Right cardiac atrium (tissue), 5 donors: ENCODE measurements at regions not wholly inside any gene's neighbourhood (a gene's known extent, or its start where the extent isn't known, plus 50 kb on each side); places are given as distances from the start of the nearest gene placed in this dataset.

Experiments
- ATAC-seq, 2 donors: fragments of 200-7000 bp; cut with Tn5 transposase; one replicate each; pipeline versions ENCODE4 v1.8.0 to v1.9.1; 2020; ENCODE audit warnings: moderate library complexity in 2 of 2, mild to moderate bottlenecking in 1 of 2
- DNase-seq, 3 donors: peaks; one replicate each; pipeline ENCODE4 v3.0.0-alpha.2; 2020
- H3K27ac ChIP-seq: one replicate; pipeline ENCODE4 v1.5.1; 2013; ENCODE audit warnings: mild to moderate bottlenecking, low read length, control low read depth, moderate library complexity
- H3K27me3 ChIP-seq: one replicate; pipeline ENCODE4 v1.6.1; 2013; ENCODE audit not compliant: control insufficient read depth, insufficient read depth
- H3K4me1 ChIP-seq: one replicate; pipeline ENCODE4 v1.6.1; 2013; ENCODE audit warnings: low read length; ENCODE audit not compliant: control insufficient read depth, insufficient read depth
- H3K4me3 ChIP-seq: one replicate; pipeline ENCODE4 v1.5.1; 2013; ENCODE audit warnings: low read length, control low read depth
- H3K9me3 ChIP-seq: one replicate; pipeline ENCODE4 v1.6.1; 2013; ENCODE audit warnings: low read length; ENCODE audit not compliant: control insufficient read depth
- WGBS: extraction: QIAGEN DNeasy Blood & Tissue Kit; methylation state at CpG from one replicate; pipeline ENCODE4 v1.1.7; 2013; 5-methylcytosine and 5-hydroxymethylcytosine counted together
- intact Hi-C, 4 donors: fragments of 100-400 bp; cut with DNase I; formaldehyde crosslinking; loops; one replicate each; pipeline versions ENCODE4 v1.11.0 to v1.14.0; 2022 to 2023
- donor health status: healthy with polysubstance abuse.
- donor health status: DM: no; HTN: yes; CAD: no.
- donor health status: DM: no; HTN: no; CAD: no.
- donor health status: DM: no; HTN: yes; CAD: no; lungs with severe emphysema.
- donor health status: DM: yes; HTN: yes; CAD: no.

- intact Hi-C loops: no loop called here
- ATAC-seq (no peak), DNase-seq (no peak)
- Histone ChIP-seq H3K27me3 (no peaks in the 10 kb centered on the region), H3K27ac (no peak overlapping the region), H3K4me1 (peaks cover 1% of the 10 kb centered on the region), H3K9me3 (no peaks in the 10 kb centered on the region), H3K4me3 (no peak overlapping the region)
- WGBS: 80% methylated on average over 3 of the region's 3 CpGs
Observed at GRCh38 chr11:86129740-86130540, 61.1 kb upstream of the PICALM start.

DNA sequence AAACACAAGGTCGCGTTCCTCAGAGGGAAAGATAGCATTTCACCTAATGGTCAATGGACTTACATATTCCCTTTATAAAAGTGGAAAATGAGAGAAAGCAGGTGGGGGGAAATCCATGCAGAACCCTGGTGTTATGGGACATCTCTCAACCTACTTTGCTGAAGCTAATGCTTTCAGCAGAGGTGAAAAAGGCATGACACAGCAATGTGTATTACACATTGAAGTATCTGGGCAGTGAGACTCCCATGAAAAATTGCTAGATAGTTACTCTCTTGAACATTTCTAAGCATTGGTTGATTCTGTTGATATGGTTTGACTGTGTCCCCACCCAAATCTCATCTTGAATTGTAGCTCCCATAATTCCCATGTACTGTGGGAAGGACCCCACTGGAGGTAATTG is 60.0 kb upstream of the PICALM start:
- DNase-seq: no peak
- H3K9me3 ChIP-seq: no peaks in the 10 kb centered on the region
- no peaks in the 10 kb centered on the region for H3K27me3 ChIP-seq
- peaks cover 1% of the 10 kb centered on the region for H3K4me1 ChIP-seq
- 73% methylated on average over 2 of the region's 2 CpGs for WGBS
- ATAC-seq: no peak
- H3K4me3 ChIP-seq: no peak overlapping the region
- H3K27ac ChIP-seq: no peak overlapping the region
- intact Hi-C loops: no loop called here

- Histone ChIP-seq H3K4me1 (peaks cover 1% of the 10 kb centered on the region), H3K27me3 (no peaks in the 10 kb centered on the region), H3K9me3 (no peaks in the 10 kb centered on the region), H3K27ac (no peak overlapping the region), H3K4me3 (no peak overlapping the region)
- no peak for DNase-seq
- ATAC-seq: no peak
- intact Hi-C loops: no loop called here
Observed at GRCh38 chr11:86126862-86127261, 58.0 kb upstream of the PICALM start.

- Histone ChIP-seq H3K27me3 (no peaks in the 10 kb centered on the region), H3K4me1 (peaks cover 1% of the 10 kb centered on the region), H3K9me3 (no peaks in the 10 kb centered on the region), H3K27ac (no peak overlapping the region), H3K4me3 (no peak overlapping the region)
- DNase-seq (no peak), ATAC-seq (no peak)
- intact Hi-C loops: no loop called here
- WGBS: 93% methylated on average over 3 of the region's 3 CpGs
Observed at GRCh38 chr11:86124251-86125233, 55.7 kb upstream of the PICALM start.

- Histone ChIP-seq H3K4me1 (peaks cover 1% of the 10 kb centered on the region), H3K27me3 (no peaks in the 10 kb centered on the region), H3K4me3 (no peak overlapping the region), H3K27ac (no peak overlapping the region), H3K9me3 (no peaks in the 10 kb centered on the region)
- no peak for DNase-seq
- WGBS: 100% methylated on average over 1 of the region's 1 CpG
- intact Hi-C loops: no loop called here
- ATAC-seq: no peak
Observed at GRCh38 chr11:86122773-86123172, 53.9 kb upstream of the PICALM start.

- no peaks in the 10 kb centered on the region for H3K27me3 ChIP-seq
- intact Hi-C loops: no loop called here
Observed at GRCh38 chr11:86120807-86121206, 51.9 kb upstream of the PICALM start.

GRCh38 chr11:86119906-86120305 is 51.0 kb upstream of the PICALM start:
- Histone ChIP-seq H3K27ac (no peak overlapping the region), H3K27me3 (no peaks in the 10 kb centered on the region), H3K4me1 (no peaks in the 10 kb centered on the region), H3K9me3 (no peaks in the 10 kb centered on the region), H3K4me3 (no peak overlapping the region)
- ATAC-seq (no peak), DNase-seq (no peak)
- intact Hi-C loops: no loop called here
- WGBS: 87% methylated on average over 1 of the region's 1 CpG

More at GRCh38 chr11:86120807-86121206, 51.9 kb upstream of the PICALM start:
- peaks cover 1% of the 10 kb centered on the region for H3K4me1 ChIP-seq
- no peak for DNase-seq
- ATAC-seq: no peak
- no peaks in the 10 kb centered on the region for H3K9me3 ChIP-seq
- 88% methylated on average over 2 of the region's 2 CpGs for WGBS
- H3K4me3 ChIP-seq: no peak overlapping the region
- no peak overlapping the region for H3K27ac ChIP-seq

DNA sequence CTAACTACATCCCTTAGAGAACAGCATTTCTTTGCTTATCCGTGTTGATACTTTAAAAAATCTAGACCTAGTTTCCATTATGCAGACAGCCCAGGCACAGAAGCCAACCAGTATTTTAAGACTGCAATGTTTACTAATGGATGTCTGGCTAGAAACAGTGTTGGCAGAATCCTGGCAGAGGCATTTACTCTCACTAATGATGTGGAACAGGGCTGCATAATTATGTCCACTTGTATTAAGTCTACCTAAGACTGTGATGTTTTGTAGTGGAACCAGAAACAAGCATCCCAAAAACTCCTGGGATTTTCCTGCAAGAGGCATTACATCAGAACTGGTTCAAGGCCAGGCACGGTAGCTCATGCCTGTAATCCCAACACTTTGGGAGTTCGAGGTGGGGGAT is 50.2 kb upstream of the PICALM start:
- peak; percentile 71 for ATAC-seq
- H3K4me3 ChIP-seq: no peak overlapping the region
- WGBS: 63% methylated on average over 3 of the region's 3 CpGs
- no peaks in the 10 kb centered on the region for H3K4me1 ChIP-seq
- intact Hi-C loops: no loop called here
- H3K9me3 ChIP-seq: no peaks in the 10 kb centered on the region
- DNase-seq: no peak
- H3K27me3 ChIP-seq: no peaks in the 10 kb centered on the region
- no peak overlapping the region for H3K27ac ChIP-seq
